ENCODE measurements at regions not wholly inside any gene's neighbourhood (a gene's known extent, or its start where the extent isn't known, plus 50 kb on each side); places are given as distances from the start of the nearest gene placed in this dataset.

DNA sequence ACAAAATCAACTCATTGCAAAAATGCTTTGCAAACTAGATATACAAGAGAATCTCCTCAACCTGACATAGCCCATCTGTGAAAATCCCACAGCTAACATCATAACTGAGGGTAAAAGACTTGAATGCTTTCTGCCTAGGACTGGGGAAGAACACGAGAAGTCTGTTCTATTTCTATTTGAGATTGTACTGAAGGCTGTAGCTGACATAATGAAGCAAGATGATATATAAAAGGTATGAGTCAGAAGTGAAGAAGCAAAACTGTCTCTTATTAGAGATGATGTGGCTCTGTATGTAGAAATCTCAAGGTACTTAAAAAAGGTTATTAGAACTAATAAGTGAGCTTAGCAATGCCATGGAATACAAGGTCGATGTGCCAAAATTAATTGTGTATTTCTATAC lies 639.9 kb upstream of the PFKP start:
- no peak for DNase-seq (ENCODE audit: low read depth)
- TF ChIP-seq, protein P1, sequence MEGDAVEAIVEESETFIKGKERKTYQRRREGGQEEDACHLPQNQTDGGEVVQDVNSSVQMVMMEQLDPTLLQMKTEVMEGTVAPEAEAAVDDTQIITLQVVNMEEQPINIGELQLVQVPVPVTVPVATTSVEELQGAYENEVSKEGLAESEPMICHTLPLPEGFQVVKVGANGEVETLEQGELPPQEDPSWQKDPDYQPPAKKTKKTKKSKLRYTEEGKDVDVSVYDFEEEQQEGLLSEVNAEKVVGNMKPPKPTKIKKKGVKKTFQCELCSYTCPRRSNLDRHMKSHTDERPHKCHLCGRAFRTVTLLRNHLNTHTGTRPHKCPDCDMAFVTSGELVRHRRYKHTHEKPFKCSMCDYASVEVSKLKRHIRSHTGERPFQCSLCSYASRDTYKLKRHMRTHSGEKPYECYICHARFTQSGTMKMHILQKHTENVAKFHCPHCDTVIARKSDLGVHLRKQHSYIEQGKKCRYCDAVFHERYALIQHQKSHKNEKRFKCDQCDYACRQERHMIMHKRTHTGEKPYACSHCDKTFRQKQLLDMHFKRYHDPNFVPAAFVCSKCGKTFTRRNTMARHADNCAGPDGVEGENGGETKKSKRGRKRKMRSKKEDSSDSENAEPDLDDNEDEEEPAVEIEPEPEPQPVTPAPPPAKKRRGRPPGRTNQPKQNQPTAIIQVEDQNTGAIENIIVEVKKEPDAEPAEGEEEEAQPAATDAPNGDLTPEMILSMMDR (IDR thresholded peaks at IDR 0.05; ENCODE audit: insufficient read depth, low read length), result no peak
- no peak overlapping the region for H3K4me3 ChIP-seq (ENCODE audit: low read depth, low read length)

DNA sequence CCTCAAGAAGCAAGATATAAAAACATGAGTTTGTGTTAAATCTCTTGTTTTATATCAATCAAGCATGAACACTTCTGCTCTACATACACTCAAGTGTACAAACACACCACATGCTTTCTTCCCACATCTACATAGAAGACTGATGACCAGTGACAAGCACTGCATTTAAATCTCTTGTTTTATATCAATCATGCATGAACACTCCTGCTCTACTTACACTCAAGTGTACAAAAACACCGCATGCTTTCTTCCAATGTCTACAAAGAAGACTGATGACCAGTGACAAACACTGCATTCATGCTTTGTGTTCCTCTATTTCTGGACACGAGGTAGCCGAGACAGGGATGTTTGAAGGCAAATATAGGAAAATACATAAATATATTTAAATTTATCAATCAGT lies 642.0 kb upstream of the PFKP start:
- no peak overlapping the region for H3K4me3 ChIP-seq (ENCODE audit: low read depth, low read length)
- TF ChIP-seq, protein P1 (IDR thresholded peaks at IDR 0.05; ENCODE audit: insufficient read depth, low read length), result no peak
- no peak for DNase-seq (ENCODE audit: low read depth)

DNA sequence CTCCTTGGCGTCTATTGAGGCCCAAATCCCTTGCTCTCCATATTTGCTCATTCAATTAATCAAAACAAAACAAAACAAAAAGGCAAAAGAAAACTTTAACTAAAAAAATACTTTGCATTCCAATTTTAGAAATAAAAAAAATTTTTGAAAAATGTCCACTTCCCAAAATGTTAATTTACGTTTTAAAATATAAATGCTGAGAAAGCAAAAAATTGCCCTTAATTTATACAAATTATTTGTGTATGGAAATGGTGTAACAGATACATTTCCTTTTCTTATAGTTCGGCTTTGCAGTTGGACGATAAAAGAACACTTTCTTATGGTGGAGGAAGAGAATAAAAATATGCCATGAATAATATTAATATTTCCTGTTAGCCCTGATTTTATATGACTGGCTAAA lies 652.8 kb upstream of the PFKP start:
- no peak overlapping the region for H3K4me3 ChIP-seq (ENCODE audit: low read depth, low read length)
- TF ChIP-seq, protein P1 (IDR thresholded peaks at IDR 0.05; ENCODE audit: insufficient read depth, low read length), result no peak
- no peak for DNase-seq (ENCODE audit: low read depth)

DNA sequence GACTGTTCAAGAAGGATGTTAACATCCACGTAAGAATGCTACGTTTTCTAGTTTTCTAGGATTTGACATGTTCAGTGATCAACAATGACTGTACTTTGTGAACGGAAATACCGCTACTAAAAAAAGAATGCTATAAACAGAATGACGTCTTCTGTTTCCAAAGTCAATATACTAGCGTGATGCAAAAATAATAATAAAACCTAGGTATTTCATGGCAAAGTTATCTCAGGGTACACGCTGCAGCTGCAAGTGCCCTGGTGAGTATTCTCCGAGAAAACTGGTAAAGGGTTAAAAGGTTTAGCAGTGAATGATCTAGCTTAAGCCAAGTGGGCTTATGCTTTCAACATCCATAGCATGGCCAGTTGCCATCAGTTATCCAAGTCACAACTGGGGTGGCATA lies 653.3 kb upstream of the PFKP start:
- TF ChIP-seq, protein P1 (IDR thresholded peaks at IDR 0.05; ENCODE audit: insufficient read depth, low read length), result no peak
- H3K4me3 ChIP-seq (ENCODE audit: low read depth, low read length), result no peak overlapping the region

GRCh38 chr10:2410049-2410448 lies 657.3 kb upstream of the PFKP start:
- TF ChIP-seq, protein P1 (IDR thresholded peaks at IDR 0.05; ENCODE audit: insufficient read depth, low read length), result no peak
- H3K4me3 ChIP-seq (ENCODE audit: low read depth, low read length), result no peak overlapping the region
- no peak for DNase-seq (ENCODE audit: low read depth)

More for the DNA sequence above, 653.3 kb upstream of the PFKP start:
- DNase-seq (ENCODE audit: low read depth), result no peak

DNA sequence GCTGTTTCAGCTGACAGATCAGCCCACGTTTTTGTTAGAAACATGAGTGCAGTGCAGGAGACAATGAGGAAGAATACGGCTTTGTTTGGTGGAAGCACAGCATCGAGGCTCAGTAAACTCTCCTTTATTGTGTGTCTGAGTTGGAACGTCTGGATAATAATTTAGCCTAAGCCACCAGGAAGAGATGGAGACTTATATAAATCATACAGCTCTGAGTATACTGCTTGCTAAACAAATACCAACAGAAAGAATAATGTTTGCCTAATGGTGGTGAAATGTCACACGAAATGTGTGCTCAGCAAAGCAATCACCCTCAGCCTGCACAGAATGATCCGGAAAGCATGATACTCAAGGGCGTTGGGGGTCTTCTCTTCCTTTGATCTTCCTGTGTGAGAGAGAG lies 664.1 kb upstream of the ADARB2 start:
- no peak for DNase-seq (ENCODE audit: low read depth)
- TF ChIP-seq, protein P1 (IDR thresholded peaks at IDR 0.05; ENCODE audit: insufficient read depth, low read length), result no peak

GRCh38 chr10:2399482-2399881 lies 662.2 kb upstream of the ADARB2 start:
- TF ChIP-seq, protein P1 (IDR thresholded peaks at IDR 0.05; ENCODE audit: insufficient read depth, low read length), result no peak
- DNase-seq (ENCODE audit: low read depth), result no peak
- no peak overlapping the region for H3K4me3 ChIP-seq (ENCODE audit: low read depth, low read length)

More for the DNA sequence above, 664.1 kb upstream of the ADARB2 start:
- no peak overlapping the region for H3K4me3 ChIP-seq (ENCODE audit: low read depth, low read length)
